ENCODE measurements at regions not wholly inside any gene's neighbourhood (a gene's known extent, or its start where the extent isn't known, plus 50 kb on each side); places are given as distances from the start of the nearest gene placed in this dataset.
A peak's percentile ranks its signal among the peaks of the same experiment; 100 is the strongest.

DNA sequence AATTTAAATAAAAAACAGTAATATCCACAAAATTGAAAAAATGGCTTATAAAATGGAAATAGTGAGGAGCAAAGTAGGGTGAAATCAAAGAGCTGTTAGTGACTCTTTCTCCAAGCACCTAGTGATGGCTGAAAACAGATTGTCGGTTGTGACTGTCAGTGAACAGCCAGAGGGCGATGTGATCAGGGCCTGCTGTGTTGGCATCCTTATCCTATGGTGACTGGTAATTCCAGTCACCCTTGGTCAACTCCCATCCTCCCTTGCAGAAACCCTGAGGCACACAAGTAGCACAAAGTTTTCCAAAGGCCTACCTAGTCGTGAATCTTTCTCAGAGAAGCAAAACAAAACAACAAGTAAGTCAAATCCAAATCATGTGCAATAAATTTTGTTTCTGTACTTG, 599.8 kb upstream of the CXADR start:
- TF ChIP-seq, protein P1, sequence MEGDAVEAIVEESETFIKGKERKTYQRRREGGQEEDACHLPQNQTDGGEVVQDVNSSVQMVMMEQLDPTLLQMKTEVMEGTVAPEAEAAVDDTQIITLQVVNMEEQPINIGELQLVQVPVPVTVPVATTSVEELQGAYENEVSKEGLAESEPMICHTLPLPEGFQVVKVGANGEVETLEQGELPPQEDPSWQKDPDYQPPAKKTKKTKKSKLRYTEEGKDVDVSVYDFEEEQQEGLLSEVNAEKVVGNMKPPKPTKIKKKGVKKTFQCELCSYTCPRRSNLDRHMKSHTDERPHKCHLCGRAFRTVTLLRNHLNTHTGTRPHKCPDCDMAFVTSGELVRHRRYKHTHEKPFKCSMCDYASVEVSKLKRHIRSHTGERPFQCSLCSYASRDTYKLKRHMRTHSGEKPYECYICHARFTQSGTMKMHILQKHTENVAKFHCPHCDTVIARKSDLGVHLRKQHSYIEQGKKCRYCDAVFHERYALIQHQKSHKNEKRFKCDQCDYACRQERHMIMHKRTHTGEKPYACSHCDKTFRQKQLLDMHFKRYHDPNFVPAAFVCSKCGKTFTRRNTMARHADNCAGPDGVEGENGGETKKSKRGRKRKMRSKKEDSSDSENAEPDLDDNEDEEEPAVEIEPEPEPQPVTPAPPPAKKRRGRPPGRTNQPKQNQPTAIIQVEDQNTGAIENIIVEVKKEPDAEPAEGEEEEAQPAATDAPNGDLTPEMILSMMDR (IDR thresholded peaks at IDR 0.05; ENCODE audit: insufficient read depth, low read length) = no peak
- no peak overlapping the region for H3K4me3 ChIP-seq (ENCODE audit: low read depth, low read length)
- DNase-seq (ENCODE audit: low read depth) = no peak

GRCh38 chr21:16928439-16928838, 584.4 kb upstream of the CXADR start:
- DNase-seq (ENCODE audit: low read depth) = no peak
- TF ChIP-seq, protein P1 (IDR thresholded peaks at IDR 0.05; ENCODE audit: insufficient read depth, low read length) = no peak
- no peak overlapping the region for H3K4me3 ChIP-seq (ENCODE audit: low read depth, low read length)

GRCh38 chr21:16932314-16932713, 580.5 kb upstream of the CXADR start:
- TF ChIP-seq, protein P1 (IDR thresholded peaks at IDR 0.05; ENCODE audit: insufficient read depth, low read length) = no peak
- no peak overlapping the region for H3K4me3 ChIP-seq (ENCODE audit: low read depth, low read length)
- no peak for DNase-seq (ENCODE audit: low read depth)

GRCh38 chr21:16942703-16943102, 570.1 kb upstream of the CXADR start:
- DNase-seq (ENCODE audit: low read depth) = peak; percentile 15
- TF ChIP-seq, protein P1 (IDR thresholded peaks at IDR 0.05; ENCODE audit: insufficient read depth, low read length) = peak; percentile 28
- H3K4me3 ChIP-seq (ENCODE audit: low read depth, low read length) = no peak overlapping the region

GRCh38 chr21:16943231-16943630, 569.6 kb upstream of the CXADR start:
- TF ChIP-seq, protein P1 (IDR thresholded peaks at IDR 0.05; ENCODE audit: insufficient read depth, low read length) = no peak
- no peak overlapping the region for H3K4me3 ChIP-seq (ENCODE audit: low read depth, low read length)
- no peak for DNase-seq (ENCODE audit: low read depth)

- TF ChIP-seq, protein P1 (IDR thresholded peaks at IDR 0.05; ENCODE audit: insufficient read depth, low read length) = no peak
- peak; percentile 2 for DNase-seq (ENCODE audit: low read depth)
These were observed 567.3 kb upstream of the CXADR start for GRCh38 chr21:16945580-16945979.

DNA sequence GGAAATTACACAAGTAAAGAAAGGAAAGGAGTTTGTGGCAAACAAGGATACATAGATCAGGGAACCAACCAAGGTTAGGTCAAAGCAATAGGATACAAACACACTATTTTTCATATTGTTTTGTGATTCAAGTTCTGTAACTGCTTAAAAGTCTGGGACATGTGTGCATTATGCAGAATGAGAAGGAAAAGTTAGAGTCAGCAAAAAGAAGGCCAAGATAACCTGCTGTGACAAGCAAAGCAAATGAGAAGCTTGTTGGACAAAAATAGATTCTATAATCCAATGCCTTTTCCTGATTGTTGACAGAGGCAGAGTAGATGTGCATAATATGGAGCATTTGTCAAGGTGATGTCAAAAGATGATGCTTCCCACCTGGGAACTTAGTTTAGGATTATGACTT, 556.0 kb upstream of the CXADR start:
- DNase-seq (ENCODE audit: low read depth) = no peak
- TF ChIP-seq, protein P1 (IDR thresholded peaks at IDR 0.05; ENCODE audit: insufficient read depth, low read length) = no peak
- no peak overlapping the region for H3K4me3 ChIP-seq (ENCODE audit: low read depth, low read length)

More at GRCh38 chr21:16945580-16945979, 567.3 kb upstream of the CXADR start:
- H3K4me3 ChIP-seq (ENCODE audit: low read depth, low read length) = no peak overlapping the region
